ENCODE measurements at regions not wholly inside any gene's neighbourhood (a gene's known extent, or its start where the extent isn't known, plus 50 kb on each side); places are given as distances from the start of the nearest gene placed in this dataset.

GRCh38 chr4:167606551-167606950 lies 372.3 kb upstream of the SPOCK3 start:
- Histone ChIP-seq H3K4me1 (no peaks in the 10 kb centered on the region), H3K4me3 (no peak overlapping the region), H3K27ac (no peak overlapping the region), H3K36me3 (no peaks in the 10 kb centered on the region), H3K9me3 (no peaks in the 10 kb centered on the region), H3K27me3 (no peaks in the 10 kb centered on the region)
- no peak for TF ChIP-seq EP300 (IDR thresholded peaks at IDR 0.05)
- TF ChIP-seq POLR2A (IDR thresholded peaks at IDR 0.05): no peak
- no peak for TF ChIP-seq CTCF (IDR thresholded peaks at IDR 0.05)
- 65 to 78% methylated on average over 4 of the region's 4 CpGs for WGBS, 2 donors
- DNase-seq (ENCODE audit: low spot score in 2 of 2): no peak

- H3K27ac ChIP-seq: no peak overlapping the region
- no peak for DNase-seq (ENCODE audit: low spot score in 2 of 2)
- H3K9me3 ChIP-seq: no peaks in the 10 kb centered on the region
- TF ChIP-seq EP300 (IDR thresholded peaks at IDR 0.05) (no peak), POLR2A (IDR thresholded peaks at IDR 0.05) (no peak), CTCF (IDR thresholded peaks at IDR 0.05) (no peak)
- H3K27me3 ChIP-seq: no peaks in the 10 kb centered on the region
- WGBS, 2 donors: 53 to 57% methylated on average over 3 of the region's 3 CpGs
- H3K4me1 ChIP-seq: no peaks in the 10 kb centered on the region
- H3K36me3 ChIP-seq: no peaks in the 10 kb centered on the region
- H3K4me3 ChIP-seq: no peak overlapping the region
Measured at GRCh38 chr4:167613381-167613780, 379.1 kb upstream of the SPOCK3 start.

- Histone ChIP-seq H3K27ac (no peak overlapping the region), H3K27me3 (no peaks in the 10 kb centered on the region), H3K4me1 (no peaks in the 10 kb centered on the region), H3K36me3 (no peaks in the 10 kb centered on the region), H3K9me3 (no peaks in the 10 kb centered on the region), H3K4me3 (no peak overlapping the region)
- 48 to 59% methylated on average over 3 of the region's 3 CpGs for WGBS, 2 donors
- DNase-seq (ENCODE audit: low spot score in 2 of 2): no peak
- TF ChIP-seq CTCF (IDR thresholded peaks at IDR 0.05) (no peak), POLR2A (IDR thresholded peaks at IDR 0.05) (no peak), EP300 (IDR thresholded peaks at IDR 0.05) (no peak)
Measured at GRCh38 chr4:167614866-167615265, 380.6 kb upstream of the SPOCK3 start.

- no peak for DNase-seq (ENCODE audit: low spot score in 2 of 2)
- no peak overlapping the region for H3K27ac ChIP-seq
- no peaks in the 10 kb centered on the region for H3K9me3 ChIP-seq
- 0% methylated on average over 1 of the region's 1 CpG for WGBS, 2 donors
- no peaks in the 10 kb centered on the region for H3K36me3 ChIP-seq
- TF ChIP-seq EP300 (IDR thresholded peaks at IDR 0.05) (no peak), POLR2A (IDR thresholded peaks at IDR 0.05) (no peak), CTCF (IDR thresholded peaks at IDR 0.05) (no peak)
- no peaks in the 10 kb centered on the region for H3K4me1 ChIP-seq
- no peak overlapping the region for H3K4me3 ChIP-seq
- H3K27me3 ChIP-seq: no peaks in the 10 kb centered on the region
Measured at GRCh38 chr4:167616476-167616875, 382.2 kb upstream of the SPOCK3 start.

GRCh38 chr4:167622481-167623240 lies 388.4 kb upstream of the SPOCK3 start:
- WGBS, 2 donors: 47 to 49% methylated on average over 10 of the region's 10 CpGs
- no peaks in the 10 kb centered on the region for H3K9me3 ChIP-seq
- no peak overlapping the region for H3K27ac ChIP-seq
- H3K36me3 ChIP-seq: no peaks in the 10 kb centered on the region
- H3K27me3 ChIP-seq: no peaks in the 10 kb centered on the region
- no peak overlapping the region for H3K4me3 ChIP-seq
- no peak for DNase-seq (ENCODE audit: low spot score in 2 of 2)
- peak in 4 of 5 experiments; percentile 13 to 55 (median 40) for TF ChIP-seq CTCF (IDR thresholded peaks at IDR 0.05)
- TF ChIP-seq POLR2A (IDR thresholded peaks at IDR 0.05): no peak
- no peak for TF ChIP-seq EP300 (IDR thresholded peaks at IDR 0.05)
- H3K4me1 ChIP-seq: no peaks in the 10 kb centered on the region
